Endothelial cell of umbilical vein (primary cell): ENCODE measurements at regions not wholly inside any gene's neighbourhood (a gene's known extent, or its start where the extent isn't known, plus 50 kb on each side); places are given as distances from the start of the nearest gene placed in this dataset.

Experiments used
- BruUV-seq: library from RNA; stranded (reverse); fragments of 400-500 nt; replicated peaks from 2 replicates; lab custom pipeline; 2021; lab: Mats Ljungman, UMichigan
- CTCF ChIA-PET: fragments of 300-600, 350-600 bp; sonication (Branson Sonifier 250); formaldehyde crosslinking; loops from one replicate; lab custom pipeline; 2021; ENCODE audit warnings: antibody characterized with exemption, inconsistent platforms; lab: Charles Lee
- POLR2A ChIA-PET: fragments of 300-600, 350-600 bp; sonication (Branson Sonifier 250); formaldehyde crosslinking; loops from one replicate; lab custom pipeline; 2021; ENCODE audit warnings: antibody characterized with exemption, inconsistent platforms; lab: Charles Lee
- DNase-seq: peaks from one replicate; pipeline ENCODE4 v3.0.0-alpha.2; 2011; ENCODE audit warnings: low read depth, low spot score
- FAIRE-seq: peaks from 2 replicates; lab custom pipeline; 2011; peaks lifted over from hg19 to GRCh38; lab: Jason Lieb, UNC
- H2AFZ ChIP-seq: 2 replicates; pipeline ENCODE4 v1.6.0; 2012; ENCODE audit warnings: low read depth, low read length, control low read depth, inconsistent platforms
- H3K27ac ChIP-seq: 2 replicates; pipeline ENCODE4 v1.5.1; 2011; ENCODE audit warnings: low read depth, mild to moderate bottlenecking, control low read depth, low read length, moderate library complexity; ENCODE audit not compliant: insufficient read depth
- H3K27me3 ChIP-seq, 2 experiments: 2 replicates each; pipeline versions ENCODE4 v1.6.0 to v1.6.1; 2011; ENCODE audit warnings: low read length in 2 of 2, mixed read lengths in 1 of 2; ENCODE audit not compliant: control insufficient read depth in 2 of 2, insufficient read depth in 2 of 2
- H3K36me3 ChIP-seq, 2 experiments: 2 replicates in 1 of 2; 3 replicates in 1 of 2; pipeline ENCODE4 v1.5.1; 2011; ENCODE audit warnings: low read length in 2 of 2, mild to moderate bottlenecking in 1 of 2, moderate library complexity in 1 of 2; ENCODE audit not compliant: control insufficient read depth in 2 of 2, insufficient read depth in 2 of 2; ENCODE audit errors: extremely low read depth in 1 of 2
- H3K4me1 ChIP-seq: 3 replicates; pipeline ENCODE4 v1.5.1; 2011; ENCODE audit warnings: mild to moderate bottlenecking, low read length; ENCODE audit not compliant: control insufficient read depth, insufficient read depth; ENCODE audit errors: extremely low read depth
- H3K4me2 ChIP-seq: 2 replicates; pipeline ENCODE4 v1.6.1; 2011; ENCODE audit warnings: low read length, control low read depth, mixed read lengths; ENCODE audit not compliant: insufficient read depth
- H3K4me3 ChIP-seq, 3 experiments: fragments of 200-600 bp in 1 of 3; sonication (generic), shearing (Covaris generic) in 1 of 3; replicated peaks in 1 of 3; 2 replicates each; pipeline ENCODE4 v1.5.1; 2011 to 2016; ENCODE audit warnings: control low read depth in 3 of 3, low read length in 3 of 3, mild to moderate bottlenecking in 2 of 3, inconsistent platforms in 1 of 3, low read depth in 1 of 3, moderate library complexity in 1 of 3; ENCODE audit not compliant: insufficient read depth in 1 of 3
- H3K79me2 ChIP-seq: 2 replicates; pipeline ENCODE4 v1.6.0; 2012; ENCODE audit warnings: low read length, inconsistent platforms; ENCODE audit not compliant: control insufficient read depth, insufficient read depth
- H3K9ac ChIP-seq: replicated peaks from 2 replicates; pipeline ENCODE3; 2011; ENCODE audit warnings: low read length, control low read depth; ENCODE audit not compliant: insufficient read depth; ENCODE audit errors: extremely low read depth
- H3K9me1 ChIP-seq: replicated peaks from 3 replicates; pipeline ENCODE4 v1.6.0; 2011; ENCODE audit warnings: mild to moderate bottlenecking, low read length; ENCODE audit not compliant: control insufficient read depth, insufficient read depth; ENCODE audit errors: extremely low read depth
- H3K9me3 ChIP-seq: replicated peaks from 2 replicates; pipeline ENCODE4 v1.5.1; 2012; ENCODE audit warnings: low read length, inconsistent platforms; ENCODE audit not compliant: control insufficient read depth, insufficient read depth
- H4K20me1 ChIP-seq: replicated peaks from 2 replicates; pipeline ENCODE3; 2011; ENCODE audit warnings: mild to moderate bottlenecking, low read length; ENCODE audit not compliant: control insufficient read depth, insufficient read depth; ENCODE audit errors: extremely low read depth
- CTCF ChIP-seq, 2 donors: IDR thresholded peaks; 1 replicate in 1 of 2; 2 replicates in 1 of 2; pipeline ENCODE4 v1.5.1; 2011; ENCODE audit warnings: low read length in 2 of 2, mild to moderate bottlenecking in 2 of 2, moderate library complexity in 2 of 2, control low read depth in 1 of 2, inconsistent platforms in 1 of 2, low read depth in 1 of 2; ENCODE audit not compliant: insufficient read depth in 1 of 2; ENCODE audit errors: extremely low read depth in 1 of 2
- EZH2 ChIP-seq: IDR thresholded peaks from 2 replicates; pipeline ENCODE4 v1.6.1; 2012; ENCODE audit warnings: borderline replicate concordance, low read depth, mild to moderate bottlenecking, moderate library complexity, low read length, inconsistent platforms; ENCODE audit not compliant: severe bottlenecking
- GATA2 ChIP-seq: IDR thresholded peaks from 2 replicates; pipeline ENCODE4 v1.7.0; 2011; ENCODE audit warnings: low read depth, mild to moderate bottlenecking, moderate library complexity, mixed read lengths, low read length; ENCODE audit not compliant: insufficient read length, insufficient read depth
- JUN ChIP-seq: IDR thresholded peaks from 2 replicates; pipeline ENCODE4 v1.6.1; 2011; ENCODE audit warnings: borderline replicate concordance, low read depth; ENCODE audit not compliant: insufficient read length, insufficient read depth
- MYC ChIP-seq: IDR thresholded peaks from one replicate; pipeline ENCODE4 v1.6.1; 2011; ENCODE audit warnings: mild to moderate bottlenecking, low read depth, low read length
- POLR2A ChIP-seq: IDR thresholded peaks from 2 replicates; pipeline ENCODE4 v1.6.1; 2012; ENCODE audit warnings: low read depth, mild to moderate bottlenecking, control low read depth, low read length
- dilution Hi-C: fragments of 300-500 bp; cut with MboI; formaldehyde crosslinking; loops from one replicate; pipeline ENCODE4 v1.15.0; 2019; ENCODE audit warnings: low sequenced_read_pairs; ENCODE audit not compliant: extremely low pct_ligation_motif_present
- intact Hi-C: fragments of 100-400 bp; cut with micrococcal nuclease; formaldehyde crosslinking; loops from one replicate; pipeline ENCODE4 v1.10.0; 2022

GRCh38 chr2:146621656-146622055 lies 1223.2 kb upstream of the ACVR2A start:
- Histone ChIP-seq H3K27me3 (no peaks in the 10 kb centered on the region), H3K4me1 (no peaks in the 10 kb centered on the region), H3K36me3 (no peaks in the 10 kb centered on the region), H3K27ac (no peak overlapping the region), H4K20me1 (no peaks in the 10 kb centered on the region), H3K79me2 (no peaks in the 10 kb centered on the region), H3K9me1 (no peaks in the 10 kb centered on the region), H3K9ac (no peak overlapping the region), H3K9me3 (no peaks in the 10 kb centered on the region), H3K4me3 (no peak overlapping the region), H3K4me2 (no peak overlapping the region), H2AFZ (no peak overlapping the region)
- intact Hi-C loops (no loop called here), dilution Hi-C loops (no loop called here)
- no TSS peak for BruUV-seq
- no peak for TF ChIP-seq JUN
- no peak for FAIRE-seq
- ChIA-PET POLR2A (interaction anchor here (0.6 kb wide), 1 partner anchor 20 kb away, joined by 3 read pairs; no protein-coding TSS in a partner anchor), CTCF (interaction anchor here (1.0 kb wide), 1 partner anchor 19 kb away, joined by 3 read pairs; no protein-coding TSS in a partner anchor)
- no peak for DNase-seq

- H3K9me1 ChIP-seq, result no peaks in the 10 kb centered on the region
- no peak for TF ChIP-seq EZH2
- TF ChIP-seq GATA2, result no peak
- no peak for TF ChIP-seq JUN
- no peak for TF ChIP-seq POLR2A
- no peak for TF ChIP-seq MYC
- no peak for TF ChIP-seq CTCF (IDR thresholded peaks at IDR 0.05; ENCODE audit: extremely low read depth in 1 of 2, insufficient read depth in 1 of 2, low read depth in 1 of 2, low read length in 2 of 2)
- H3K27ac ChIP-seq, result no peak overlapping the region
- H3K9me3 ChIP-seq, result no peaks in the 10 kb centered on the region
- no peak overlapping the region for H3K4me3 ChIP-seq
- ChIA-PET CTCF (interaction anchor here (0.8 kb wide), 1 partner anchor 12 kb away, joined by 3 read pairs; no protein-coding TSS in a partner anchor), POLR2A (no interaction called here)
- BruUV-seq, result no TSS peak
- H3K36me3 ChIP-seq, result no peaks in the 10 kb centered on the region
- no peak for FAIRE-seq
- intact Hi-C loops (no loop called here), dilution Hi-C loops (no loop called here)
- H3K4me1 ChIP-seq, result no peaks in the 10 kb centered on the region
- no peaks in the 10 kb centered on the region for H3K79me2 ChIP-seq
- H3K4me2 ChIP-seq, result no peak overlapping the region
- no peaks in the 10 kb centered on the region for H4K20me1 ChIP-seq
- no peaks in the 10 kb centered on the region for H3K27me3 ChIP-seq
- no peak for DNase-seq
- H2AFZ ChIP-seq, result no peak overlapping the region
- H3K9ac ChIP-seq, result no peak overlapping the region
These were observed 1229.1 kb upstream of the ACVR2A start for GRCh38 chr2:146615778-146616177.
